ENCODE measurements at regions not wholly inside any gene's neighbourhood (a gene's known extent, or its start where the extent isn't known, plus 50 kb on each side); places are given as distances from the start of the nearest gene placed in this dataset.
"Not testable (repeated sequence)": the region's sequence is repeated elsewhere in the genome, so short reads cannot be mapped to it uniquely, and the experiment has no call there.

DNA sequence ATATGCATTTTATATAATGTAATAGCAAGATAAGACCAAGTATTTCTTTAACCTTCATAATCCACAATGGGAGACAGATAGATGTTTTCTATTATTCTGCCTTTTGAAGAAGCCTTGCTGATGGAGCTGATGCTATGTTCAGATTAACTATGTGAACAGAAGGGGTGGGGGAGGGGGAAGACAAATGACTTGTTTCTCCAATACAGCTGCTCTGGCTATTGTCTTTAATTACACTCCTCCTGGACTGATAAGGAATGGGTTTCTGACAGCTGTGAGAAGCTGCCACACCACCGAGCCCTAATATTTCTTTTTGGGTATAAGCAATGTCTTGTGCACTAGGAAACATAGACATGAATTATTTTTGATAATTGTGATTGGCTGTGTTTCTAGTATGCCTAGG, 62.0 kb downstream of the CAVIN4 start:
- no peak for DNase-seq

DNA sequence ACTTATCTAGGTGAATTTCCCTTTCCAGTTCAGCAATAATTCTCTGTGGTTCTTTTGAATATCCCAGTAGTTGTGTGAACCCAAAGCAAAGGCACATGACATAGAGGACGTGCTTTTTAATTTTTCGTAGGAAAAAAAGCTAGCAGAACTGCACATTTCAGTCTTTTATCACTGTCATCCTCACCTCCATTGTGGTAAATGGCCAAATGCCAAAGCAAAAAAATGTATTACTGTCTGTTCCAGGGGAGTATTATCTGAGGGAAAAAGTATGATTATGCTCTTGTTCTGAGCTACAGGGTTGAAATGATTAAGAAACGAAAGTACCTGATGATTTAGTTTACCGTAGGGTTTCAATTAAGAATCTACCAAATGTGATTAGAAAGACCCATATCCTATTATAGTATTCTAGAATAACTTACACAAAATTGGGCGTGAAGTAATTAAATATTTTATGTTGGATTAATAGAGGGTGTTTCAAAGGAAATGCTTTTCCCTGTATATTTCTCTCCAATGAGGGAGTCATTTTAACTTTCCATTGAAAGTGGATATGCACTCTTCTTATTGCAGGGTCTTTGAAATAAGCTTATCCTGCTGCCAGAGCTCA, 62.7 kb downstream of the CAVIN4 start:
- no peak for DNase-seq

DNA sequence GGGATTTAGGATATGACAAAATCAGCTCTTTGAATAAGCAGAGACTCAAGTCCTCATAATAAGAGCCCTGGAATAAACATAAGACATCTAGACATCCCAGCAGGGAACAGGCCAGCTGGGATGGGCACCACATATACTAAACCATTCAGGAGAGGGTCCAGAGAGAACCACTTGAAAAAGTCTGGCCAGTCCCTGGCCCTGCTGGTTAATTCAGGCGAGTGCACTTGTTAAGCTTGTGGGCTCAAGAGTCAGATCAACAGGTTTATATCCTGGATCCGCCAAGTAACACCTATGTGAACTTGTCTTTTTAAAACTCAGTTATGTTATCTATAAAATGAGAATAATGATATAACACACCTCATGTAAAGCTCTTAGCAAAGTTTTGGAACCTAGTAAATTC, 63.3 kb downstream of the CAVIN4 start:
- DNase-seq, result no peak

DNA sequence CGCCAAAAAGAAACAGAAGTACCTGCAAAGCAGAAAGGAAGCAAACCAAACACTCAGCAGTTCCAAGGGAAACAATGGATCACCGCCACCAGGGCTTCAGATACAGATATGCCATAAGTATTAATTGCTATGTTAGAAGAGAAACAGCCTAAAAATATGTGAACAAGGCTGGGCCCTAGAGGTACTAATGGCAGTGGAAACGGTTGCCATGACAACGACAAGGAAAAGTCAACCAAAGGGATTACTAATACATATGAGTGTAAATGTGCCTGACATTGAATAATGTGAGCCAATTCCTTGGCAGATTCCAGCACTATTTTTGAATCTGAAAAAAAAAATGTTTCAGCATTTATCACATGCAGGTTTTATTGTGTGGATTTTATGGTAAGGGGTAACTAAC, 75.0 kb downstream of the CAVIN4 start:
- DNase-seq, result no peak

DNA sequence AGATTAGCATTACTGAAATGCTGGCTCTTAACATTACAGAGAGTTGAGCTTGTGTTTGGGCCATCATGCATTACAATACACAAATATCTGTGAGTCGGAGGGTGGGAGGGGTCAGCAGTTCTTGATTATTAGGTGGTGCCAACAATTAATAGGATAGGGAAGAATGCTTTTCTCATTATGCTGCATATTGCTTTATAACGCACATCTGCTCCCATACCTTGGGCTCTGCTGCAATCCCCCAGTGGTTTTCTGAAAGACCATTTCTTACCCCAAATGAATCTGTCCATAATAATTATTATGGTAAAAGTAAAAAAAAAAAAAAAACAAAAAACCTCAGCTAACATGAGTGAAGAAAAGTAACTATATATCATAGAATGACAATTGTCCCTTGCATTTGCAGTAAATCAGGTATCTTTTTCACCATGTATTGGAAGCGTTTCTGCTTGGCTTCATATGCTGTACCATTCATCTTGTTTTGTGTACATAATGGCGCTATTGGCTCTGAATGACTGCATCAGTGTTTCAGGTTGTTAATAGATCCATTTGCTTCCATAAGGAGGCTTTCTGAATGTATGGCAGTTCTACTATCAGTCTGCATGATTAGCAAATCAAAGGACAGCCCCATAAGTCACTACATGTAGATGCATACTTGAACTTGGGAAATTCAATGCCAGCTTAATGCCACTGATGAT, 75.9 kb downstream of the CAVIN4 start:
- DNase-seq, result no peak

DNA sequence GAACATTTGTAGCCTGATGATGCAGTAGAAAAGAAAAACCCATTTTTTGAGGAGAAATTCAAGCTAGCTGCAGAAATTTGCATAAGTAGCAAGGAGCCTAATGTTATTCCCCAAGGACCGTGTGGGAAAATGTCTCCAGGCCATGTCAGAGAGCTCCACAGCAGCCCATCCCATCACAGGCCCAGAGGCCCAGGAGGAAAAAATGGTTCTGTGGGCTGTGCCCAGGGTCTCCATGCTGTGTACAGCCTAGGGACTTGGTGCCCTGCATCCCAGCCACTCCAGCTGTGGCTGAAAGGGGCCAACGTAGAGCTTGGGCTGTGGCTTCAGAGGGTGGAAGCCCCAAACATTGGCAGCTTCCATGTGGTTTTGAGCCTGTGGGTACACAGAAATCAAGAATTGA, 79.0 kb downstream of the CAVIN4 start:
- not testable (repeated sequence) for DNase-seq

DNA sequence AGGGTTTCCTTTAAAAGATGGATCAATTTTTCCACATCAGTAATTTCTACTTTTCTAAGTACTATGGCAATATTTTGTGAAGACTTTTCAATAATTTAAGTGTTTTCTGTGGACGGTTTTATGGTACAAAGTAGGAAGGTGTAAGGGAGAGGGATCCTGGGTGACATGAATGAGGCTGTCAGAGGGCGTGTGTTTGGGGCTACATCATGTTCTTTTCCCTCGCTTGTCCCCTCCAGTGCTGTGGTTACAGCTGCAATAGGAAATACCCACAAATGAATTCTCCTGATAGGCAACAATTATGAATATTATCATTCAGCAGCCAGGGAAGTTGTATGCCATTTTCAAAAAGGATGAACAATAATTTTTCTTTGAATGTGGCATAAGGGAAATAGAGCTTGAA, 83.8 kb downstream of the CAVIN4 start:
- DNase-seq, result no peak

DNA sequence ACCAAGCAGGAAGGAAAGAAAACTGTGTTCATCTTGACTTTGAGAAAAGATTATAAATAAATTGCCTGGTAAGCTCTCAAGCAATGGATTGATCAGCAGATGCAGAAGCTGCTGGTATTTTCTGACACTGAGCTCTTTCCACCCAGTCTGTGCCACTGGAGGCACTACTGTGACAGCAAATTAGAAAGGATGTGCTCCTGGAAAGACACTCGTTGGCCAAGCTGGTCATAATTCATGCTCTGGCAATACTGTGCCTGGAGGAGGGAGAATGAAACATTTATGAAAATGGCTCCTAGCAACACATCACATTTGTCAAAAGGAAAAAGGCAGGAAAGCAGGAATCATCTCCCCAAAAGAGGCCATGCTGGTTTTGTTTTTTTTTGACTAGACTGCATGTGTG, 84.2 kb downstream of the CAVIN4 start:
- no peak for DNase-seq

DNA sequence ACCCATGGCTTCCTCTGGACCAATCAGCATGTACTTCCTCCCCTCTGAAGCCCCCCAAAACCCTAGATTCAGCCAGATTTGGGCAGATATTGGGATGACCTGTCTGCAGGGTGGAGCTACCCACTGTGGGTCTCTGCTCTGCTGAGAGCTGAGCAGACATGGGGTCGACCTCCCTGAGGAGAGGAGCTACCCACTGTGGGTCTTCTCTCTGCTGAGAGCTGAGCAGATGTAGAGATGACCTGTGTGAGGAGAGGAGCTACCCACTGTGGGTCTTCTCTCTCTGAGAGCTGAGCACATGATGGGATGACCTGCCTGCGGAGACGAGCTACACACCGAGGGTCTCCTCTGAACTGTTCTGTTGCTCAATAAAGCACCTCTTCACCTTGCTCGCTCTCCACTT, 89.6 kb downstream of the CAVIN4 start:
- DNase-seq, result no peak

DNA sequence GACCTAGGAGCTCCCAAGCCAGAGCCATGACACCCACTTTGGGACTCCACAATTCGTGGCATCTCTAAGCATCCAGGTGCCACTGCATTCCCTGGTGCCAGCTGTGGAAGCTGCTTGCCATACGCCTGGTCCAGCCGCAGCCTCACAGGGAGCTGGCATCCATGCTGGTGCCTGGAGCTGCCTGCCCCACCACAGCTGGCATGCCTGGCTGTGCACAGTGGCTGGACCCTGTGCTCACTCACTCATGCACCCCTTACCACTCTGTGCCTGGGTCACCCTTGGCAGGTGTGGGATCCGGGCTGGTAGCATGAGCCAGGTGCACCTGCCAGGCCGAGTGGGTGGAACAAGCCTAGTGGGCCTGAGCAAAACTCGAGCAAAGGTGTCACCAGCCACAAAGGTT, 90.1 kb downstream of the CAVIN4 start:
- DNase-seq, result no peak

DNA sequence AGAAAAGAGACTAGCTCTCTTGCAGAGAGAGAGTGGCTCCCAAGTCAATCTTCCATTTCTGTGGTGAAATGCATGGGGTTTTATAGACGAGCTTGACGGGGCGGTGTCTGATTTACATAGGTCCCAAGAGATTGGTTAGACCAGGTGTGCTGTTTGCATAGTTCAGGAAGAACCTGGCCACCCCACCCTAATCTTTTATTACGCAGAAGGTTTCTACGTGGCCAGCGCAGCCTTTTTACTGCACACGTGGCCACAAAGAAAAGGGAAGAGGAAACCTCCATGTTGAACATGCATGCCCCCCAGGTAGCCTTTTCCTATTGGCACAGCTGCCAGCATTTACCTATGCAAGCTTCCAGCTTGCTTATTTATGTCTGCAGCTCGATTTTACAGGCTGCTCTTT, 92.1 kb downstream of the CAVIN4 start:
- no peak for DNase-seq

DNA sequence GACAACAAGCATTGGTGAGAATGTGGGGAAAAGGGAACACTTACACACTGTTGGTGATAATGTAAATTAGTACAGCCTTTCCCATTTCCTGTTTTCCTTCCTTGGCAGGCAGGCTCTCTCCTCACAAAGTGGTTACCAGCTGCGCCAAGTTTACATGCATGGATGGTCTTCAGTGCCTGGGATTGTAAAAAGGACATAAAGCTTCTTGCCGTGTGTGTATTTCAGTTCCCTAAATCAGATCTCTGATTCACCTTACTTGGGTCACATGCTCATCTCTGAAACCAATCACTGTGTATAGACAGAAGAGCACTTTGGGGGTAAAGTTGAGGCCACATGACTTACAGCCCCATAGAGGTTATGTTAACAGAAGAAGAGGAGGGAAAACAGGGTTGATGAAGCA, 92.8 kb downstream of the CAVIN4 start:
- DNase-seq, result no peak

DNA sequence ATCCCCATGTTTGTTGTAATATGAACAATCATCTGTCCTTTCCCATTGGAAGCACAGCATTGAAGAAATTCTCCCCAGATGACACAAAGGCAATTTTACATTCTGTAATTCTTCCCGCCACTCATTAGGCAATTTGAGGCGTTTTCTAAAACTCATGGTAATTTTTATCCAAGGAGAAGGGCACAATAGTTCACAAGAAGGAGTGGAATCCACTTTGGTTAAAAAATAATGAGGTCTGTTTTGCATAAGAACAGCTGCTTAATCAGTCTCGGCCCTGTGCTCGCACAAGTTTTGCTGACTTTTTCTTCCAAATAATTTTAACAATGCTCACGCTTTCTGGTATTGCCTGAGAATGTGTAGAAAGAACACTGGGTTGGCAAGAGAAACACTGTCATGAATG, 94.0 kb downstream of the CAVIN4 start:
- DNase-seq, result no peak

DNA sequence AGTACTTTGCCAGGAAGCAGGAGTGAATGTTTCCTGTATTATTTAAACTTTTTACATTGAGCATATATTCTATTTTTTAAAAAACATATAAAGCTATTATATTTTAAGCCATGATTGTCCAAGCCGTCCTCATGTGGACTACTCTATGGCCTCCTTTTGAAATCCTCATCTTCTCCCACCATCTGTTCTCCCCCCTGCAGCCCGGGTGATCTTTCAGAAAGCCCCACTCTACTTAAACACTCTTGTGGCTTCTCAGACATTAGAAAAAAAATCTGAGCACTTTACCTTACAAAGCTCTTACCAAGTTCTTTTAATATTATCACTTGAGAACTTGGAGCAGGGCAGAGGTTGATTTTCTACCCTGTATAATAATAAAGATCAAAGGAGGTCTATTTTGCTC, 95.4 kb downstream of the CAVIN4 start:
- no peak for DNase-seq

DNA sequence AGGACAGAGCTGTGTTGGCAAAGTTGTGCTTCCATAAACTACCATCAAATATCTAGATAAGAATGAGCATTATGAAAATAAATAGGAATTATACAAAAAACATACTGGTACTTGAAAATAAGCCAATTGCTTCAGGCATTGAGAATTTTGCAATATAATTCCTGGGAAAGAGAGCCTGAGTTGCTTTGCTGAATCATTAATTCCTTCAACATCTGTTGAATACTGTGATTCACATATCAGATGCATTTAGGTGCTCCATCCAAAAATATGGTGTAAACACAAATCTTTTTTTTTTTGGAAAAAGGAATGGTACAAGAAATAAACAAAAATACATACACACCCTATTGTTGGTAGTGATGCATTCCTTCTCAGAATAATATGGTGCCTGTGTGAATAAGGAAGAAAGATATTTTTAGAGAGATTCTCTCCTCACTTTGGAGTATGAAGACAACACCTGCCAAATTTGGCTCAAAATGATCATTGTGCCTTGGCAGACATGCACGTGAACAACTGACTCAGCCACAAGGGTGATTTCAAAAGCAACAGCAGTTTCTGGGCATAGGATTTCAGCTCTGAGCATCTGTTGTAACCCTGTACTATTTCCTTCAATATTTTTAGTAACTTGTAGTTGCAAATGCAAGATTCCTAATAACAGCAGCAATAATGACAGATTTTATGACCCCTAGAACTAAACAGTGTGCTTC, 96.7 kb downstream of the CAVIN4 start:
- no peak for DNase-seq

DNA sequence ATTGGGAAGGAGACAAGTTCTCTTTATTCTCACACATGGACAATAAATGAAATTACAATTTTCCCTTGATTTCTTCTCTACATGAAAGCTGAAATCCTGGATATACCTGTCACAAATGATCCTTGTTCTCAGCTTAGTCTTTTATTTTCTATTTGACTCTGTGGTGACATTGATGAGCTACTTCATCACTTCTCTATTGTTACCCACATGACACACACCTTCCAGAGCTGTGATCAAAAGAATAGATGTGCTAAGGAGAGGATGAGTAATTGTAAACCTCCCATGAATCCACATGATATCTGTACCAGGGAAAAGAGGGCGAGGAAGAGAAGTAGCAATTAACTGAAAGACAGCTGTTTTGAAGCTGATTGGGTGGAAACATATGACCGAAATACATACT, 102.0 kb downstream of the CAVIN4 start:
- no peak for DNase-seq

DNA sequence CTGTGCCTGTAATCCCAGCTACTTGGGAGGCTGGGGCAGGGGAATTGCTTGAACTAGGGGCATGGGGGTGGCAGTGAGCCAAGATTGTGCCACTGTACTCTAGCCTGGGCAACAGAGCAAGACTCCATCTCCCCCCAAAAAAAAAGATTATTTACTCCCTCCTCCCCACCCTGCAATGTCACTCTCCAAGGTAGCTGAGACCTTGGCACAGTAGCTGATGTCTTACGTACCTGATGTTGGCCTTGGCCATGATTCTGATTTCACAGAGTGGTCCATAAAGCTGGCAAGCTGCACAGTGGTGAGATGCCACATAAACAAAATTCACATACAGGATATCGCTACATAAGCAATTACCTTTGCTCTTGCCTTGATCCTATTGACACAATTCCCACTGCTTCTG, 108.5 kb downstream of the CAVIN4 start:
- DNase-seq, result no peak

DNA sequence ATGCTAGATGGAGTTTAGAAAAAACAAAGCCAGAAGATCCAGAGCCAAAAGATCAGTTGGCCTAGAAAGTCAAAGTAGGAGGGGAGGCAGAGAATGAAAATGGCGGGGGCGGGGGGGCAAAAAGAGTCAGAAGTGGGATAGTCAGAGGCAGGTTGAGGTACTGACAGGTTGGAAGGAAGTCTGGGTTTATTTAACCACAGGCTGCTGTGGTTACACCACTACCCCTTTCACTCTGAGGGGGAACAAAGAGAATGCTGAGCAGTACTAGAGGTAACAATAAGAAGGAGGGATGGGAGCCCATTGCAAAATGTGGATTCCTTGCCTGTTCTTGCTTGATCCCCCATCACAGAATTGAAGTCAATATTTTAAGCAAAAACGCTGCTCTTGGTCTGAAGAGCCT, 111.8 kb downstream of the CAVIN4 start:
- no peak for DNase-seq

DNA sequence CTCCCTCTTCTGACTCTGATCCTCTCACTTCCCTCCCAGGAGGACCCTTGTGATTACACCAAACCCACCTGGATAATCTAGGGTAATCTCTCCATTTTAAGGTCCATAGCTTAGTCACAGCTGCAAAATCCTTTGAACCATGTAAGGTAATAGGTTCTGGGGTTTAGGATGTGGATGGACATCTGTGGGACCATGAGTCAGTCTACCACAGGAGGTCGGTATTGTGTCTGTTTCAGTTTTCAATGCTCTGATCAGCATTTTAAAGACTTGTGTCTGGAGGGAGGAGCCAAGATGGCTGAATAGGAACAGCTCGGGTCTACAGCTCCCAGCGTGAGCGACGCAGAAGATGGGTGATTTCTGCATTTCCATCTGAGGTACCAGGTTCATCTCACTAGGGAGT, 112.6 kb downstream of the CAVIN4 start:
- no peak for DNase-seq

DNA sequence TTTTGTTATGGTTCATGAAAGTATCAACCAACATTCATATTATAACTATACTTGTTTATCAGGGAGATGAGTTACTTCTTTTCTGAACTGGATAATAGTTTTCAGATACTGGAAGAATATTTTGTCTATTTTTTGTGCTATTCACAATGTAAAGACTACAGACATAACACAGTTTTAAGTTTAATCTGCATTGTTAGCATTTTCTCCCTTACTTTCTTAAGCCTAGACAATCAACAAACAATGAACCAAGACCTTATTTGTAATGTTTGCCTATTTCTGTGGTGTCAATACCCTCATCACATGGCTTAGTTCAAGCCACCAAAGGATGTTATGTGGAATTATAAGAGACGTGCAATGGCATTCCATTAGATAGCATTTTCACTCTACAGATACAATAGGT, 119.5 kb downstream of the CAVIN4 start:
- no peak for DNase-seq

DNA sequence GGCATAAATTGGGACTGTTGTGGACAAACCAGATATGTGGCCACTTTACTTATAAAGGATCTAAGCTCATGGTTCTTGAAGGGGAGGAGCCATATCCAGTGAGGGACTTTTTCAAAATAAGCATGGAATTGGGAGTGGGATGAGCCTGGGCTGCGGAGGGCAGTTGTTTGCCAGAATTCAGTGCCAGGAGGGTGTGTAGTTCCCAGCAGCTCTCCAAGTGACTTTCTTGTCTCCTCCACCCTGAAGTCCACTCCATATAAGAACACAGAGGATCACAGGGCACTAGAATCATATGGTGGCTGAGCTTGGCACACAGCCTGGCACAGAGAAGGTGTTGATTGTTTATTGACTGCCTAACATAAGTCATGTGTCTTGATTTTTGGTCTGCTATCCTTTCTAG, 121.1 kb downstream of the CAVIN4 start:
- no peak for DNase-seq

DNA sequence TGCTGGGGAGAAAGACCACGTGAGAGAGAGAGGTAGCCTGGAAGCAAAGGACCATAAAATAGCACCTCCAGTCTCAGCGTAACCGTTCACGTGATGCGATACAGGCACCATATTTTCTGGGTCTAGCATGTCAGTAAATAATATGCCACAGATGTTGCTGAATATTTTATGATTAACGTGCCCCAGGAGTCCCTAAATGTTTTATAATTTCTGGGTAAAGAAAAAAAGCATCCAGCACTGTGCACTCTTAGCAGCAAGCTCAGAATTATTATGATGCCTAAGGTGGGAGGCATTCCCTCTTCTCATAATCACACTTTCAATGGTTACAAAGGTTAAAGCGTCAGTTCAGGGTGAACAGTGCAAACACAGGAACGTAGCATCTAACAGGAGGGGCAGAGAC, 121.8 kb downstream of the CAVIN4 start:
- no peak for DNase-seq

DNA sequence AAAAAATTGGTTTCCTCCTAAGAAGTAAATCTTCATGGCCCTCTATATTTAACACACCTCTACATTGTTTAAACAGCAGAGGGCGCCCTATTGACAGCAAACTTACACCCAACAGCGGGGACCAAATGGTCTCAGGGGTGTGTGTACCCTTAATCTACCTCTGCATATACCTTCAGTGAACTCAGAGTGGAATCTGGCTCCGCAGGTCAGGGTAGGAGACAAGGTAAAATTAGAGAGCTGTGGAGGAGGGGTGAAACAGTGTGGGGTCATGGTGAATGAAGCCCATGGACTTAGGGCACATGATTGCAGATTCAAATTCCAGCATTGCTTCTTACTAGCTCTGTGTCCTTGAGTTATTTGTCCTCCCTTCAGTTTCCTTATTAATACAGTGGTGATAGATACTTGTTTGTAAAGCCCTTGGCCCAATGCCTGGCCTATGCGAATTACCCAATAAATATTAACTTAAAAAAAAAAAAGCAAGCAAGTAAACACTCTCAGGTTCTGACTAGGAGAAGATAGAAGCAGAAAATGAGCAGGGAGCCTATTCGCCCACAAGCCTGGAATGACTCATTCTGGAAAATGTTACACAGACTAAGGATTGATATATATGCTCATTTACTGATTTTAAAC, 122.9 kb downstream of the CAVIN4 start:
- peak; percentile 1 to 21 for DNase-seq
